ENCODE measurements at regions not wholly inside any gene's neighbourhood (a gene's known extent, or its start where the extent isn't known, plus 50 kb on each side); places are given as distances from the start of the nearest gene placed in this dataset.

GRCh38 chr13:37381502-37381901 is 217.1 kb downstream of the POSTN start:
- TF ChIP-seq CTCF (IDR thresholded peaks at IDR 0.05; ENCODE audit: low read length) (no peak), EZH2 (optimal IDR thresholded peaks at IDR 0.05; ENCODE audit: low read depth, low read length) (no peak), EZH2phosphoT487 (IDR thresholded peaks at IDR 0.05; ENCODE audit: low read length) (no peak)
